Endothelial cell of umbilical vein (primary cell): ENCODE measurements at regions not wholly inside any gene's neighbourhood (a gene's known extent, or its start where the extent isn't known, plus 50 kb on each side); places are given as distances from the start of the nearest gene placed in this dataset.

ENCODE experiments used
- BruUV-seq: library from RNA; stranded (reverse); fragments of 400-500 nt; replicated peaks from 2 replicates; lab custom pipeline; 2021; lab: Mats Ljungman, UMichigan
- CTCF ChIA-PET: fragments of 300-600, 350-600 bp; sonication (Branson Sonifier 250); formaldehyde crosslinking; loops from one replicate; lab custom pipeline; 2021; ENCODE audit warnings: antibody characterized with exemption, inconsistent platforms; lab: Charles Lee
- POLR2A ChIA-PET: fragments of 300-600, 350-600 bp; sonication (Branson Sonifier 250); formaldehyde crosslinking; loops from one replicate; lab custom pipeline; 2021; ENCODE audit warnings: antibody characterized with exemption, inconsistent platforms; lab: Charles Lee
- DNase-seq: peaks from one replicate; pipeline ENCODE4 v3.0.0-alpha.2; 2011; ENCODE audit warnings: low read depth, low spot score
- FAIRE-seq: peaks from 2 replicates; lab custom pipeline; 2011; peaks lifted over from hg19 to GRCh38; lab: Jason Lieb, UNC
- H2AFZ ChIP-seq: 2 replicates; pipeline ENCODE4 v1.6.0; 2012; ENCODE audit warnings: low read depth, low read length, control low read depth, inconsistent platforms
- H3K27ac ChIP-seq: 2 replicates; pipeline ENCODE4 v1.5.1; 2011; ENCODE audit warnings: low read depth, mild to moderate bottlenecking, control low read depth, low read length, moderate library complexity; ENCODE audit not compliant: insufficient read depth
- H3K27me3 ChIP-seq, 2 experiments: 2 replicates each; pipeline versions ENCODE4 v1.6.0 to v1.6.1; 2011; ENCODE audit warnings: low read length in 2 of 2, mixed read lengths in 1 of 2; ENCODE audit not compliant: control insufficient read depth in 2 of 2, insufficient read depth in 2 of 2
- H3K36me3 ChIP-seq, 2 experiments: 2 replicates in 1 of 2; 3 replicates in 1 of 2; pipeline ENCODE4 v1.5.1; 2011; ENCODE audit warnings: low read length in 2 of 2, mild to moderate bottlenecking in 1 of 2, moderate library complexity in 1 of 2; ENCODE audit not compliant: control insufficient read depth in 2 of 2, insufficient read depth in 2 of 2; ENCODE audit errors: extremely low read depth in 1 of 2
- H3K4me1 ChIP-seq: 3 replicates; pipeline ENCODE4 v1.5.1; 2011; ENCODE audit warnings: mild to moderate bottlenecking, low read length; ENCODE audit not compliant: control insufficient read depth, insufficient read depth; ENCODE audit errors: extremely low read depth
- H3K4me2 ChIP-seq: 2 replicates; pipeline ENCODE4 v1.6.1; 2011; ENCODE audit warnings: low read length, control low read depth, mixed read lengths; ENCODE audit not compliant: insufficient read depth
- H3K4me3 ChIP-seq, 3 experiments: fragments of 200-600 bp in 1 of 3; sonication (generic), shearing (Covaris generic) in 1 of 3; replicated peaks in 1 of 3; 2 replicates each; pipeline ENCODE4 v1.5.1; 2011 to 2016; ENCODE audit warnings: control low read depth in 3 of 3, low read length in 3 of 3, mild to moderate bottlenecking in 2 of 3, inconsistent platforms in 1 of 3, low read depth in 1 of 3, moderate library complexity in 1 of 3; ENCODE audit not compliant: insufficient read depth in 1 of 3
- H3K79me2 ChIP-seq: 2 replicates; pipeline ENCODE4 v1.6.0; 2012; ENCODE audit warnings: low read length, inconsistent platforms; ENCODE audit not compliant: control insufficient read depth, insufficient read depth
- H3K9ac ChIP-seq: replicated peaks from 2 replicates; pipeline ENCODE3; 2011; ENCODE audit warnings: low read length, control low read depth; ENCODE audit not compliant: insufficient read depth; ENCODE audit errors: extremely low read depth
- H3K9me1 ChIP-seq: replicated peaks from 3 replicates; pipeline ENCODE4 v1.6.0; 2011; ENCODE audit warnings: mild to moderate bottlenecking, low read length; ENCODE audit not compliant: control insufficient read depth, insufficient read depth; ENCODE audit errors: extremely low read depth
- H3K9me3 ChIP-seq: replicated peaks from 2 replicates; pipeline ENCODE4 v1.5.1; 2012; ENCODE audit warnings: low read length, inconsistent platforms; ENCODE audit not compliant: control insufficient read depth, insufficient read depth
- H4K20me1 ChIP-seq: replicated peaks from 2 replicates; pipeline ENCODE3; 2011; ENCODE audit warnings: mild to moderate bottlenecking, low read length; ENCODE audit not compliant: control insufficient read depth, insufficient read depth; ENCODE audit errors: extremely low read depth
- CTCF ChIP-seq, 2 donors: IDR thresholded peaks; 1 replicate in 1 of 2; 2 replicates in 1 of 2; pipeline ENCODE4 v1.5.1; 2011; ENCODE audit warnings: low read length in 2 of 2, mild to moderate bottlenecking in 2 of 2, moderate library complexity in 2 of 2, control low read depth in 1 of 2, inconsistent platforms in 1 of 2, low read depth in 1 of 2; ENCODE audit not compliant: insufficient read depth in 1 of 2; ENCODE audit errors: extremely low read depth in 1 of 2
- EZH2 ChIP-seq: IDR thresholded peaks from 2 replicates; pipeline ENCODE4 v1.6.1; 2012; ENCODE audit warnings: borderline replicate concordance, low read depth, mild to moderate bottlenecking, moderate library complexity, low read length, inconsistent platforms; ENCODE audit not compliant: severe bottlenecking
- FOS ChIP-seq: IDR thresholded peaks from 2 replicates; pipeline ENCODE4 v1.6.1; 2011; ENCODE audit warnings: mild to moderate bottlenecking, low read length, moderate library complexity, borderline replicate concordance; ENCODE audit not compliant: insufficient read depth
- GATA2 ChIP-seq: IDR thresholded peaks from 2 replicates; pipeline ENCODE4 v1.7.0; 2011; ENCODE audit warnings: low read depth, mild to moderate bottlenecking, moderate library complexity, mixed read lengths, low read length; ENCODE audit not compliant: insufficient read length, insufficient read depth
- JUN ChIP-seq: IDR thresholded peaks from 2 replicates; pipeline ENCODE4 v1.6.1; 2011; ENCODE audit warnings: borderline replicate concordance, low read depth; ENCODE audit not compliant: insufficient read length, insufficient read depth
- MAX ChIP-seq: IDR thresholded peaks from 2 replicates; pipeline ENCODE4 v1.6.1; 2011; ENCODE audit not compliant: insufficient read depth, insufficient read length
- MYC ChIP-seq: IDR thresholded peaks from one replicate; pipeline ENCODE4 v1.6.1; 2011; ENCODE audit warnings: mild to moderate bottlenecking, low read depth, low read length
- POLR2A ChIP-seq: IDR thresholded peaks from 2 replicates; pipeline ENCODE4 v1.6.1; 2012; ENCODE audit warnings: low read depth, mild to moderate bottlenecking, control low read depth, low read length
- POLR2AphosphoS5 ChIP-seq: IDR thresholded peaks from 2 replicates; pipeline ENCODE4 v1.6.1; 2012; ENCODE audit warnings: low read depth, mild to moderate bottlenecking, control low read depth, low read length, moderate library complexity; ENCODE audit not compliant: insufficient read depth
- dilution Hi-C: fragments of 300-500 bp; cut with MboI; formaldehyde crosslinking; loops from one replicate; pipeline ENCODE4 v1.15.0; 2019; ENCODE audit warnings: low sequenced_read_pairs; ENCODE audit not compliant: extremely low pct_ligation_motif_present
- intact Hi-C: fragments of 100-400 bp; cut with micrococcal nuclease; formaldehyde crosslinking; loops from one replicate; pipeline ENCODE4 v1.10.0; 2022

- CTCF ChIA-PET = no interaction called here
- H3K27me3 ChIP-seq = no peaks in the 10 kb centered on the region
- POLR2A ChIA-PET = no interaction called here
- no peak overlapping the region for H3K9ac ChIP-seq
- DNase-seq (no peak), FAIRE-seq (no peak)
- H3K9me3 ChIP-seq = no peaks in the 10 kb centered on the region
- H2AFZ ChIP-seq = no peak overlapping the region
- H3K79me2 ChIP-seq = no peaks in the 10 kb centered on the region
- no peaks in the 10 kb centered on the region for H3K4me1 ChIP-seq
- intact Hi-C loops (no loop called here), dilution Hi-C loops (no loop called here)
- no peak overlapping the region for H3K27ac ChIP-seq
- H3K4me2 ChIP-seq = no peak overlapping the region
- no TSS peak for BruUV-seq
- H4K20me1 ChIP-seq = no peaks in the 10 kb centered on the region
- H3K9me1 ChIP-seq = no peaks in the 10 kb centered on the region
- H3K36me3 ChIP-seq = no peaks in the 10 kb centered on the region
- no peak overlapping the region for H3K4me3 ChIP-seq
- TF ChIP-seq POLR2A (no peak), JUN (no peak), MYC (no peak), MAX (no peak), FOS (no peak), CTCF (IDR thresholded peaks at IDR 0.05; ENCODE audit: extremely low read depth in 1 of 2, insufficient read depth in 1 of 2, low read depth in 1 of 2, low read length in 2 of 2) (no peak), POLR2AphosphoS5 (no peak), EZH2 (no peak), GATA2 (no peak)
These were observed 182.8 kb upstream of the SETBP1 start for GRCh38 chr18:44497757-44498490.
